Esophagus squamous epithelium (tissue), 5 donors: ENCODE measurements at regions not wholly inside any gene's neighbourhood (a gene's known extent, or its start where the extent isn't known, plus 50 kb on each side); places are given as distances from the start of the nearest gene placed in this dataset.

ENCODE experiments used
- DNase-seq: peaks from one replicate; lab custom pipeline; 2025; lab: John Stamatoyannopoulos, UW
- H3K27ac ChIP-seq, 4 donors: fragments of 200-600 bp; sonication (generic); one replicate each; pipeline ENCODE4 v1.5.1; 2016 to 2019; ENCODE audit warnings: mild to moderate bottlenecking in 1 of 4
- H3K27me3 ChIP-seq, 4 donors: fragments of 200-600 bp; sonication (generic); 1 replicate in 3 of 4; 2 replicates in 1 of 4; pipeline versions ENCODE4 v1.5.1 to v1.6.0; 2017 to 2021; ENCODE audit warnings: antibody characterized with exemption in 1 of 4
- H3K36me3 ChIP-seq, 3 donors: fragments of 200-600 bp; sonication (generic); one replicate each; pipeline ENCODE4 v1.5.1; 2016 to 2019
- H3K4me1 ChIP-seq, 3 donors: fragments of 200-600 bp; sonication (generic); one replicate each; pipeline ENCODE4 v1.5.1; 2017 to 2019
- H3K4me3 ChIP-seq, 4 donors: fragments of 200-600 bp; sonication (generic); 1 replicate in 3 of 4; 2 replicates in 1 of 4; pipeline ENCODE4 v1.5.1; 2016 to 2019; ENCODE audit warnings: mild to moderate bottlenecking in 2 of 4, moderate library complexity in 1 of 4
- H3K9me3 ChIP-seq, 3 donors: fragments of 200-600 bp; sonication (generic); one replicate each; pipeline ENCODE4 v1.5.1; 2016 to 2019
- CTCF ChIP-seq, 6 experiments: fragments of 450-650 bp in 4 of 6; fragments of 200-600 bp in 2 of 6; sonication (generic) in 2 of 6; IDR thresholded peaks; one replicate each; pipeline ENCODE4 v1.5.1; 2016 to 2019; ENCODE audit warnings: antibody characterized with exemption in 6 of 6, mild to moderate bottlenecking in 4 of 6, moderate library complexity in 4 of 6
- POLR2A ChIP-seq, 4 donors: fragments of 450-650 bp; IDR thresholded peaks; one replicate each; pipeline ENCODE4 v1.6.1; 2017; ENCODE audit warnings: antibody characterized with exemption in 4 of 4, mild to moderate bottlenecking in 4 of 4, moderate library complexity in 3 of 4
- WGBS, 2 donors: methylation state at CpG; one replicate each; pipeline ENCODE4 v1.1.5; 2018; 5-methylcytosine and 5-hydroxymethylcytosine counted together
- intact Hi-C: fragments of 100-400 bp; cut with DNase I; formaldehyde crosslinking; loops from one replicate; pipeline ENCODE4 v1.15.0; 2022
- donor health status: DM: yes; HTN: yes; CAD: no.

DNA sequence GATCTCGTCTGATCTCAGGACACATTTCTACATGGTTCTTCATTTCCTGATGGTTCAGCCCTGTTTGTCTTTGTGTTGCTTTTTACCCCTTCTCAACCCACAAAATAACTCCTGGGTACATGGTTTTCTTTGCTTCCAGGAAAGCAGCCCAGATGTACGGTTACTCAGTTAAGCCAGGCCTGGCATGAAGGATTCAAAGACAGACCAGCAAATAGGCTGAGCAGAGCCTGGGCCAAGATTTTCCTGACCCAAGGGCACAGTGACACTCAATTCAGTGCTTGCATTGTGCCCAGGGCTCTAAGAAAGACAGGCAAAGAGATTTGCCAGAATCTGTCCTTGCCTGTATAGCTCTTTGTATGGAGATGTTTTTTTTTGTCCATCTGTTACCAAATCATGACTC lies 340.8 kb upstream of the KIAA1217 start:
- 37 to 68% methylated on average over 2 of the region's 2 CpGs for WGBS, 2 donors
- H3K36me3 ChIP-seq: no peaks in the 10 kb centered on the region
- H3K4me3 ChIP-seq: no peak overlapping the region
- DNase-seq: no peak
- H3K27ac ChIP-seq: no peak overlapping the region
- intact Hi-C loops: no loop called here
- H3K4me1 ChIP-seq: no peaks in the 10 kb centered on the region
- TF ChIP-seq POLR2A (IDR thresholded peaks at IDR 0.05) (no peak), CTCF (IDR thresholded peaks at IDR 0.05) (no peak)
- H3K27me3 ChIP-seq: no peaks in the 10 kb centered on the region
- no peaks in the 10 kb centered on the region for H3K9me3 ChIP-seq

DNA sequence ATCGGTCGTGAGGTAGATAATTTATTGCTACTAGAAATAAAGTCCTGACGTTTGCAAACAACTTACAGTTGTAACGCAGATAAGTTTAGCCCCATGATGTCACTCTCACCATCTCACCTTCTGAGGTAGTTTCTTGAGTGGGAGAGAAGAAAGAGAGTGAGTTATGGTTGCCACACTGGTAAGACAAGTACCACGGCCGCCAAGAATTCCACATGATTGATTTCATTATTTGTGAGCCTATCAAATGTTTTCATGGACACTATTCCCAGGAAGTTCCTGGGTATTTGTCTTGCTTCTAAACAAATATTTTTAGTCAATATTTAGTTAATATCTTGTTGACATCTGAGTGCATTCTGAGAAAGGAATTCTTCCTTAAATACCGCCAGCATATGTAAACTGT lies 339.4 kb upstream of the KIAA1217 start:
- Histone ChIP-seq H3K4me1 (no peaks in the 10 kb centered on the region), H3K27ac (no peak overlapping the region), H3K27me3 (no peaks in the 10 kb centered on the region), H3K9me3 (no peaks in the 10 kb centered on the region), H3K36me3 (no peaks in the 10 kb centered on the region), H3K4me3 (no peak overlapping the region)
- WGBS, 2 donors: 44 to 67% methylated on average over 7 of the region's 7 CpGs
- intact Hi-C loops: no loop called here
- TF ChIP-seq CTCF (IDR thresholded peaks at IDR 0.05) (no peak), POLR2A (IDR thresholded peaks at IDR 0.05) (no peak)
- DNase-seq: no peak

DNA sequence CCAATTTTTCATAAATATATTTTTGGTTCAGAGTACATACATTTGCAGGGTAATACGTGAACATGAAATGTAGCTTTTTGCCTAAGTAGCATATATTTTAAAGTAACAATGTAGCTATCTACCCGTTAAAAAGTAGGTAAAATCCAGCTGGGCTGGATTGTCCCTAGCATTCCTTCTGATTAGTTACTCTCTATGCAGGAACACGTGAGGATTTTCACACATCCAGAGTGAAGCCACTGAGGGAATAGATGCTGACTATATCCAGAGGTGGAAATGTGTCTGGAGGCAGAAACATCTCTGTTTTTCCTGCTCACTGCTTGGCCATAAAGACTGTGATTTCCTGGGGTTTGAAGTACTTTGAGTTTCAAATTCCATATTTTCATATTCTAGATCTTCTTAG lies 338.9 kb upstream of the KIAA1217 start:
- Histone ChIP-seq H3K9me3 (no peaks in the 10 kb centered on the region), H3K36me3 (no peaks in the 10 kb centered on the region), H3K4me1 (no peaks in the 10 kb centered on the region), H3K27me3 (no peaks in the 10 kb centered on the region), H3K4me3 (no peak overlapping the region), H3K27ac (no peak overlapping the region)
- 45 to 56% methylated on average over 3 of the region's 3 CpGs for WGBS, 2 donors
- intact Hi-C loops: no loop called here
- no peak for TF ChIP-seq CTCF (IDR thresholded peaks at IDR 0.05)
- no peak for TF ChIP-seq POLR2A (IDR thresholded peaks at IDR 0.05)
- DNase-seq: no peak

- WGBS, 2 donors: 30 to 40% methylated on average over 2 of the region's 2 CpGs
- no peaks in the 10 kb centered on the region for H3K36me3 ChIP-seq
- intact Hi-C loops: no loop called here
- no peaks in the 10 kb centered on the region for H3K9me3 ChIP-seq
- H3K4me3 ChIP-seq: no peak overlapping the region
- no peaks in the 10 kb centered on the region for H3K27me3 ChIP-seq
- H3K4me1 ChIP-seq: no peaks in the 10 kb centered on the region
- H3K27ac ChIP-seq: no peak overlapping the region
- DNase-seq: no peak
- TF ChIP-seq POLR2A (IDR thresholded peaks at IDR 0.05) (no peak), CTCF (IDR thresholded peaks at IDR 0.05) (no peak)
These were observed 338.0 kb upstream of the KIAA1217 start for GRCh38 chr10:23870651-23871610.

- Histone ChIP-seq H3K4me1 (no peaks in the 10 kb centered on the region), H3K9me3 (no peaks in the 10 kb centered on the region), H3K4me3 (no peak overlapping the region), H3K27me3 (no peaks in the 10 kb centered on the region), H3K36me3 (no peaks in the 10 kb centered on the region), H3K27ac (no peak overlapping the region)
- TF ChIP-seq POLR2A (IDR thresholded peaks at IDR 0.05): no peak
- TF ChIP-seq CTCF (IDR thresholded peaks at IDR 0.05): no peak
- intact Hi-C loops: no loop called here
- DNase-seq: no peak
- 68 to 73% methylated on average over 2 of the region's 2 CpGs for WGBS, 2 donors
These were observed 336.6 kb upstream of the KIAA1217 start for GRCh38 chr10:23872290-23872689.
